ENCODE measurements at regions not wholly inside any gene's neighbourhood (a gene's known extent, or its start where the extent isn't known, plus 50 kb on each side); places are given as distances from the start of the nearest gene placed in this dataset.

- no peaks in the 10 kb centered on the region for H3K4me1 ChIP-seq (replicated peaks)
- H3K4me3 ChIP-seq: no peak overlapping the region
- H3K9me3 ChIP-seq (replicated peaks): no peaks in the 10 kb centered on the region
- H3K27me3 ChIP-seq (replicated peaks): no peaks in the 10 kb centered on the region
- no peak for DNase-seq (ENCODE audit: low read depth in 1 of 2, low spot score in 2 of 2)
- H3K27ac ChIP-seq: no peak overlapping the region
- H3K36me3 ChIP-seq: no peaks in the 10 kb centered on the region
These were observed 129.8 kb downstream of the FOXG1 start for GRCh38 chr14:28896337-28896736.

DNA sequence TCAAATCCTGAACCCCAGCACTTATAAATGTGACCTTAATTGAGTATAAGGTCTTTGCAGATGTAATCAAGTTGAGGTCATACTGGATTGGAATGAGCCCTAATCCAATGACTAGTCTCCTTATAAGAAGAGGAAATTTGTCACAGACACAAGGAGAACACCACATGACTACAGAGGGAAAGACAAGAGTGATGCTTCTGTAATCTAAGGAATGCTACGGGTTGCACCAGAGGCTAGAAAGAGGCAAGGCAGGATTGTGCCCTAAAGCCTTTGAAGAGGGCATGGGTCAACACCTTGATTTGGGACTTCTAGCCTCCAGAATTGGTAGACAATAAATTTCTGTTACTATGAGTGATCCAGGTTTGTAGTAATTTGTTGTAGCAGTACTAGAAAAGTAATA is 135.0 kb downstream of the FOXG1 start:
- no peaks in the 10 kb centered on the region for H3K4me1 ChIP-seq (replicated peaks)
- H3K4me3 ChIP-seq: no peak overlapping the region
- no peak overlapping the region for H3K27ac ChIP-seq
- no peaks in the 10 kb centered on the region for H3K27me3 ChIP-seq (replicated peaks)
- DNase-seq (ENCODE audit: low read depth in 1 of 2, low spot score in 2 of 2): no peak
- H3K9me3 ChIP-seq (replicated peaks): no peaks in the 10 kb centered on the region
- H3K36me3 ChIP-seq: no peaks in the 10 kb centered on the region

DNA sequence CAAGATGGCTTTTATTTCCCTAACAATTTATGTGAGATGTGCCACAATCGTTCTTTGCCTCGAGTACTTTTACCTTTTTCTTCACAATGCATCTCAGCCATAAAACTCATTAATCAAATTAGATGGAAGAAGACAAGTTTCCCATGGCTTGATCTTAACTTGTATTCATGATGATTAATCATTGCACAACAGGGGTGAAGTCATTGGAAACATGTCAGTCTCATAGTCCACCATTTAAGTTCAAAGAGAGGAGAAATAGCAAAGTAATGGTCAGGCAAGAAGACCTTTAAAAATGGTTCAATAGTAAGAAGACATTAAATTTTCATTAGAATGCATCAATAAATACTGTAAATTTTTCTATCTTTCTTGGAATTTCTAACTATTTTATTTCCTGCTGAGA is 136.3 kb downstream of the FOXG1 start:
- DNase-seq (ENCODE audit: low read depth in 1 of 2, low spot score in 2 of 2): no peak

DNA sequence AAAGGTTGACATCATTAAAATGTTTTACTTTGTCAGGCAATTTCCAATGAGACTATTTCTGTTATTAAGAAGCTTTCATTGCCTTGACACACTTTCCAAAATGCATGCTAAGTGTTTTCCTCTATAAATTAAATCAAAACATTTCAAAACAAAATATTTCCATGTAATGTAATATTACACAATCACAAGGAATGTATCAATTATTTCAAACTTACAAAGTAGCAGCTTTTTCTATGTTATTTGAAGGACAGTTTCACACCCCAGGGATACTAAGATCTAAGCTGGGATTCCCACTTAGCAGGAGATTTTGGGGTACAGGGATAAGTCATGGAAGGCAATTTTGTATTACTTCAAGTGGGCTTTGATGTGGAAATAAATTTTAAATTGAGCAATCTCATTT is 144.9 kb downstream of the FOXG1 start:
- Histone ChIP-seq H3K9me3 (replicated peaks) (no peaks in the 10 kb centered on the region), H3K27me3 (replicated peaks) (no peaks in the 10 kb centered on the region), H3K36me3 (no peaks in the 10 kb centered on the region), H3K4me1 (replicated peaks) (no peaks in the 10 kb centered on the region), H3K4me3 (no peak overlapping the region), H3K27ac (no peak overlapping the region)
- DNase-seq (ENCODE audit: low read depth in 1 of 2, low spot score in 2 of 2): no peak

More for the DNA sequence above, 136.3 kb downstream of the FOXG1 start:
- Histone ChIP-seq H3K27ac (no peak overlapping the region), H3K27me3 (replicated peaks) (no peaks in the 10 kb centered on the region), H3K36me3 (no peaks in the 10 kb centered on the region), H3K9me3 (replicated peaks) (no peaks in the 10 kb centered on the region), H3K4me1 (replicated peaks) (no peaks in the 10 kb centered on the region), H3K4me3 (no peak overlapping the region)

GRCh38 chr14:28913056-28913455 is 146.5 kb downstream of the FOXG1 start:
- H3K4me1 ChIP-seq (replicated peaks): no peaks in the 10 kb centered on the region
- no peaks in the 10 kb centered on the region for H3K27me3 ChIP-seq (replicated peaks)
- H3K9me3 ChIP-seq (replicated peaks): no peaks in the 10 kb centered on the region
- no peaks in the 10 kb centered on the region for H3K36me3 ChIP-seq
- no peak overlapping the region for H3K27ac ChIP-seq
- no peak overlapping the region for H3K4me3 ChIP-seq
- DNase-seq (ENCODE audit: low read depth in 1 of 2, low spot score in 2 of 2): no peak

GRCh38 chr14:28926122-28926521 is 159.5 kb downstream of the FOXG1 start:
- no peak overlapping the region for H3K27ac ChIP-seq
- no peaks in the 10 kb centered on the region for H3K9me3 ChIP-seq (replicated peaks)
- DNase-seq (ENCODE audit: low read depth in 1 of 2, low spot score in 2 of 2): no peak
- H3K4me3 ChIP-seq: no peak overlapping the region
- no peaks in the 10 kb centered on the region for H3K36me3 ChIP-seq
- no peaks in the 10 kb centered on the region for H3K4me1 ChIP-seq (replicated peaks)
- no peaks in the 10 kb centered on the region for H3K27me3 ChIP-seq (replicated peaks)

DNA sequence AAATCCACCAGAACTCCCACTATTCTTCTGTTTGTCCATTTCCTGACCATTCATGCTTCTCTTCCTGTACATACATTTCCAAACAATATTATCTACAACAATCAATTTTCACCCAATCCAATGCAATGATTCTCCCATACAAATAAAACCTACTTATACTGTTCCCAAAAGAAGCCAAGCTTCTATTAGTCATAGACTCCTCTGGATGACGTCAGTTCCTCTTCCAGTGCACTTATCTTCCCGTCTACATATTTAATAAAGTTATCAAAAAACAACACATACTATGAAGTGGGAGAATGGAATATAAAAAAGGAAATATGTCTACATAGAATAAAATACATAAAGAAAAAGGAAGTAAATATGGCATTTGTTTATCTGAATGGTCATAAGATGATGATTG is 165.4 kb downstream of the FOXG1 start:
- no peak overlapping the region for H3K27ac ChIP-seq
- H3K9me3 ChIP-seq (replicated peaks): no peaks in the 10 kb centered on the region
- H3K27me3 ChIP-seq (replicated peaks): no peaks in the 10 kb centered on the region
- H3K4me1 ChIP-seq (replicated peaks): no peaks in the 10 kb centered on the region
- DNase-seq (ENCODE audit: low read depth in 1 of 2, low spot score in 2 of 2): no peak
- H3K4me3 ChIP-seq: no peak overlapping the region
- no peaks in the 10 kb centered on the region for H3K36me3 ChIP-seq

- Histone ChIP-seq H3K4me1 (replicated peaks) (no peaks in the 10 kb centered on the region), H3K9me3 (replicated peaks) (no peaks in the 10 kb centered on the region), H3K27ac (no peak overlapping the region), H3K36me3 (no peaks in the 10 kb centered on the region), H3K27me3 (replicated peaks) (no peaks in the 10 kb centered on the region), H3K4me3 (no peak overlapping the region)
- DNase-seq (ENCODE audit: low read depth in 1 of 2, low spot score in 2 of 2): no peak
These were observed 170.0 kb downstream of the FOXG1 start for GRCh38 chr14:28936601-28937000.

GRCh38 chr14:28941758-28942157 is 175.2 kb downstream of the FOXG1 start:
- DNase-seq (ENCODE audit: low read depth in 1 of 2, low spot score in 2 of 2): no peak
- Histone ChIP-seq H3K4me3 (no peak overlapping the region), H3K27ac (no peak overlapping the region), H3K9me3 (replicated peaks) (no peaks in the 10 kb centered on the region), H3K36me3 (no peaks in the 10 kb centered on the region), H3K27me3 (replicated peaks) (no peaks in the 10 kb centered on the region), H3K4me1 (replicated peaks) (no peaks in the 10 kb centered on the region)

DNA sequence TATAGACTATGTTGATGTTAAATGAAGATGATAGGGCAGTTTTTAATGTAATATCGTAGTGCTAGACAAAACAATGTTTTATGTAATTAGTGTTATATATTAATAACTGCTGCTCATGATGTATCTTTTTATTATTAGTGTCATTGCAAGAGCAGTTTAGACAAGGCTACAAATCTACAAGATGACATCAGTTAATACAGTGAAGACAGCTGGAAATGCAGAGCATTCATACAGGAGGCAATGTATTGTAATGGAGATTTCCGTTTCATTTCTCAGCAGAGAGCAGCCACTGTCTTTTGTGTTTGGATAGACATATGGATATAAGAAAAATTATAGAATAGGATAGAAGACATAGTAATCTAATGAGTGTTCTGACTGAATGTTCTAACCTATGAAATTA is 178.0 kb downstream of the FOXG1 start:
- no peaks in the 10 kb centered on the region for H3K36me3 ChIP-seq
- no peaks in the 10 kb centered on the region for H3K9me3 ChIP-seq (replicated peaks)
- no peak overlapping the region for H3K27ac ChIP-seq
- no peak for DNase-seq (ENCODE audit: low read depth in 1 of 2, low spot score in 2 of 2)
- no peak overlapping the region for H3K4me3 ChIP-seq
- no peaks in the 10 kb centered on the region for H3K27me3 ChIP-seq (replicated peaks)
- H3K4me1 ChIP-seq (replicated peaks): no peaks in the 10 kb centered on the region

- H3K4me1 ChIP-seq (replicated peaks): no peaks in the 10 kb centered on the region
- no peaks in the 10 kb centered on the region for H3K36me3 ChIP-seq
- H3K27ac ChIP-seq: no peak overlapping the region
- no peak overlapping the region for H3K4me3 ChIP-seq
- no peak for DNase-seq (ENCODE audit: low read depth in 1 of 2, low spot score in 2 of 2)
- no peaks in the 10 kb centered on the region for H3K27me3 ChIP-seq (replicated peaks)
- no peaks in the 10 kb centered on the region for H3K9me3 ChIP-seq (replicated peaks)
These were observed 179.7 kb downstream of the FOXG1 start for GRCh38 chr14:28946267-28946666.

DNA sequence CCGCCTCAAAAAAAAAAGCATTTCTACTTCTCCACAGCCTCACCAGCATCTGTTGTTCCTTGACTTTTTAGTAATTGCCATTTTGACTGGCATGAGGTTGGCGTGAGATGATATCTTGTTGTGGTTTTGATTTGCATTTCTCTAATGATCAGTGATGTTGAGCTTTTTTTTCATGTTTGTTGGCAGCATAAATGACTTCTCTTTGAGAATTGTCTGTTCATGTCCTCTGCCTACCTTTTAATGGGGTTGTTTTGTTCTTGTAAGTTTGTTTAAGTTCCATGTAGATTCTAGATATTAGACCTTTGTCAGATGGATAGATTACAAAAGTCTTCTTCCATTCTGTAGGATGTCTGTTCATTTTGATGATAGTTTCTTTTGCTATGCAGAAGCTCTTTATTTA is 182.9 kb downstream of the FOXG1 start:
- no peaks in the 10 kb centered on the region for H3K9me3 ChIP-seq (replicated peaks)
- no peak overlapping the region for H3K4me3 ChIP-seq
- no peaks in the 10 kb centered on the region for H3K4me1 ChIP-seq (replicated peaks)
- H3K27me3 ChIP-seq (replicated peaks): no peaks in the 10 kb centered on the region
- no peak for DNase-seq (ENCODE audit: low read depth in 1 of 2, low spot score in 2 of 2)
- H3K27ac ChIP-seq: no peak overlapping the region
- no peaks in the 10 kb centered on the region for H3K36me3 ChIP-seq

- no peak overlapping the region for H3K27ac ChIP-seq
- H3K9me3 ChIP-seq (replicated peaks): no peaks in the 10 kb centered on the region
- H3K4me1 ChIP-seq (replicated peaks): no peaks in the 10 kb centered on the region
- H3K36me3 ChIP-seq: no peaks in the 10 kb centered on the region
- no peak for DNase-seq (ENCODE audit: low read depth in 1 of 2, low spot score in 2 of 2)
- no peak overlapping the region for H3K4me3 ChIP-seq
- H3K27me3 ChIP-seq (replicated peaks): no peaks in the 10 kb centered on the region
These were observed 185.6 kb downstream of the FOXG1 start for GRCh38 chr14:28952161-28952560.

DNA sequence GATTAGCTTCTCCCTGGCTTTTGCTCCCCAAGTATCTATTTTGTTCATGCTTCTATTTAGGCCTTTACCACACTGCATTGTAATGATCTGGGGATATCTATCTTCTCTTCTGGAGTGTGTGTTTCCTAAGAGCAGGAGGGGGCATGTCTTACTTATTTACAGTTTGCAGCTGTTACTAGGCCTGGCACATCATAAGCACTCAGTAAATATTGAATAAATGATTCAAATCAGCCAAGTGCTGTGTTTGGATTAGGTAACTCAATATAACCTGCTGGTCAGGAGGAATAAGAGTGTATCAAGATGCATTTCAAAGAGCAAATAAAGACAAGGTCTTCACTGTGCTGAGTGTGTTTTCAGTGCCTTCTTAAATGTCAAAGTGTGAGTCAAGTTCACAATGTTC is 186.1 kb downstream of the FOXG1 start:
- Histone ChIP-seq H3K4me3 (no peak overlapping the region), H3K9me3 (replicated peaks) (no peaks in the 10 kb centered on the region), H3K4me1 (replicated peaks) (no peaks in the 10 kb centered on the region), H3K36me3 (no peaks in the 10 kb centered on the region), H3K27ac (no peak overlapping the region), H3K27me3 (replicated peaks) (no peaks in the 10 kb centered on the region)
- no peak for DNase-seq (ENCODE audit: low read depth in 1 of 2, low spot score in 2 of 2)

DNA sequence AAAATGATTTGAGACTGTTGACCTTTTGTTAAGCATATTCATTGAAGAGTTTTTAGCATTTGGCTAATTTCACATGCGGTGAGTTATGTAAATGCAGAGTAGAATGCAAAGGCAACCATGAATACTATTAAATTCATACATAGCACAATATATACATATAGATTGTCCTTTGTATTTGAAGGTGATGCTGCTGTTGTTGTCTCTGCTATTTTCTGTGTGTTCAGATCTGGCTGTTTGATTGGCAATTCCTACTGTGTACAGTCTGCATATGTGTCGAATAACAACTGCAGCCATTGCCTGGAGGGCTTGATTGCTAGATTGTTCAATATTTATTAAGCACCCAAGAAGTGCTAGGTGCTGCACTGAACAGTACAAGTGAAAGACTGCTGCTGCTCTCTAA is 187.4 kb downstream of the FOXG1 start:
- H3K4me3 ChIP-seq: no peak overlapping the region
- H3K27me3 ChIP-seq (replicated peaks): no peaks in the 10 kb centered on the region
- no peaks in the 10 kb centered on the region for H3K4me1 ChIP-seq (replicated peaks)
- H3K27ac ChIP-seq: no peak overlapping the region
- no peaks in the 10 kb centered on the region for H3K36me3 ChIP-seq
- no peaks in the 10 kb centered on the region for H3K9me3 ChIP-seq (replicated peaks)
- no peak for DNase-seq (ENCODE audit: low read depth in 1 of 2, low spot score in 2 of 2)
